WTC11 (cell line): ENCODE measurements at regions not wholly inside any gene's neighbourhood (a gene's known extent, or its start where the extent isn't known, plus 50 kb on each side); places are given as distances from the start of the nearest gene placed in this dataset.

Source experiments
- AR ChIP-seq: fragments of 250-450 bp; sonication (Bioruptor Pico); IDR thresholded peaks from 2 replicates; pipeline ENCODE4 v1.9.0; 2021; ENCODE audit warnings: mild to moderate bottlenecking
- CBFB ChIP-seq: sonication (generic); formaldehyde crosslinking; IDR thresholded peaks from 2 replicates; pipeline ENCODE4 v1.8.1; 2022; ENCODE audit warnings: mild to moderate bottlenecking, low read depth, missing genetic modification reagents
- CREM ChIP-seq: sonication (generic); formaldehyde crosslinking; IDR thresholded peaks from 2 replicates; pipeline ENCODE4 v1.8.1; 2022; ENCODE audit warnings: mild to moderate bottlenecking, missing genetic modification reagents, moderate library complexity
- EMX1 ChIP-seq: fragments of 250-450 bp; sonication (Bioruptor Pico); IDR thresholded peaks from 2 replicates; pipeline ENCODE4 v1.8.0; 2021; ENCODE audit warnings: mild to moderate bottlenecking
- ETV6 ChIP-seq: sonication (generic); formaldehyde crosslinking; IDR thresholded peaks from 2 replicates; pipeline ENCODE4 v1.8.1; 2022; ENCODE audit warnings: mild to moderate bottlenecking, missing genetic modification reagents
- FOXP1 ChIP-seq: sonication (generic); formaldehyde crosslinking; IDR thresholded peaks from 2 replicates; pipeline ENCODE4 v1.8.0; 2022; ENCODE audit warnings: missing genetic modification reagents, mild to moderate bottlenecking, moderate library complexity, borderline replicate concordance
- GRHL2 ChIP-seq: fragments of 250-450 bp; sonication (Bioruptor Pico); IDR thresholded peaks from 2 replicates; pipeline ENCODE4 v1.8.0; 2022; ENCODE audit warnings: mild to moderate bottlenecking, moderate library complexity; ENCODE audit not compliant: insufficient replicate concordance, severe bottlenecking
- HMGXB4 ChIP-seq: sonication (generic); formaldehyde crosslinking; IDR thresholded peaks from 2 replicates; pipeline ENCODE4 v1.8.1; 2023; ENCODE audit warnings: mild to moderate bottlenecking, moderate library complexity, missing genetic modification reagents
- IRF1 ChIP-seq: sonication (generic); formaldehyde crosslinking; IDR thresholded peaks from 2 replicates; pipeline ENCODE4 v1.8.0; 2023; ENCODE audit warnings: missing genetic modification reagents
- JUN ChIP-seq: sonication (generic); formaldehyde crosslinking; IDR thresholded peaks from 2 replicates; pipeline ENCODE4 v1.8.0; 2023; ENCODE audit warnings: mild to moderate bottlenecking, missing genetic modification reagents
- NFATC4 ChIP-seq: fragments of 250-450 bp; sonication (Bioruptor Pico); IDR thresholded peaks from 2 replicates; pipeline ENCODE4 v1.9.0; 2021; ENCODE audit warnings: mild to moderate bottlenecking
- NFYB ChIP-seq: sonication (generic); formaldehyde crosslinking; conservative IDR thresholded peaks from 2 replicates; pipeline ENCODE4 v1.8.0; 2022; ENCODE audit warnings: low read depth, missing genetic modification reagents
- NR3C1 ChIP-seq: sonication (generic); formaldehyde crosslinking; conservative IDR thresholded peaks from 2 replicates; pipeline ENCODE4 v1.8.1; 2023; ENCODE audit warnings: low read depth, mild to moderate bottlenecking, missing genetic modification reagents
- OVOL2 ChIP-seq: fragments of 250-450 bp; sonication (Bioruptor Pico); IDR thresholded peaks from 2 replicates; pipeline ENCODE4 v1.9.0; 2021; ENCODE audit warnings: mild to moderate bottlenecking, borderline replicate concordance
- SP1 ChIP-seq: sonication (generic); formaldehyde crosslinking; conservative IDR thresholded peaks from 2 replicates; pipeline ENCODE4 v1.8.1; 2022; ENCODE audit warnings: missing genetic modification reagents
- ZNF263 ChIP-seq: sonication (generic); formaldehyde crosslinking; IDR thresholded peaks from 2 replicates; pipeline ENCODE4 v1.8.1; 2022; ENCODE audit warnings: low read depth, mild to moderate bottlenecking, moderate library complexity, missing genetic modification reagents
- ZNF512 ChIP-seq: sonication (generic); formaldehyde crosslinking; IDR thresholded peaks from 2 replicates; pipeline ENCODE4 v1.8.1; 2022; ENCODE audit warnings: missing genetic modification reagents, borderline replicate concordance
- ZNF671 ChIP-seq: fragments of 250-450 bp; sonication (Bioruptor Pico); IDR thresholded peaks from 2 replicates; pipeline ENCODE4 v1.8.0; 2021; ENCODE audit warnings: mild to moderate bottlenecking
- ZSCAN18 ChIP-seq: fragments of 250-450 bp; sonication (Bioruptor Pico); IDR thresholded peaks from 2 replicates; pipeline ENCODE4 v2.1.2; 2022; ENCODE audit warnings: mild to moderate bottlenecking, moderate library complexity
- TF ChIP-seq, protein P1 (sequence below): fragments of 250-450 bp; sonication (Bioruptor Pico); IDR thresholded peaks from 2 replicates; pipeline ENCODE4 v1.9.0; 2021; ENCODE audit warnings: mild to moderate bottlenecking, borderline replicate concordance
- TF ChIP-seq, protein P2 (sequence below): fragments of 250-450 bp; sonication (Bioruptor Pico); conservative IDR thresholded peaks from 2 replicates; pipeline ENCODE4 v1.9.0; 2021; ENCODE audit warnings: mild to moderate bottlenecking
- TF ChIP-seq, protein P3 (sequence below): sonication (generic); formaldehyde crosslinking; IDR thresholded peaks from 2 replicates; pipeline ENCODE4 v1.8.1; 2023; ENCODE audit warnings: mild to moderate bottlenecking, missing genetic modification reagents, moderate library complexity

GRCh38 chr1:181142096-181142958, 53.8 kb downstream of the IER5 start (continued):
- TF ChIP-seq, protein P1, sequence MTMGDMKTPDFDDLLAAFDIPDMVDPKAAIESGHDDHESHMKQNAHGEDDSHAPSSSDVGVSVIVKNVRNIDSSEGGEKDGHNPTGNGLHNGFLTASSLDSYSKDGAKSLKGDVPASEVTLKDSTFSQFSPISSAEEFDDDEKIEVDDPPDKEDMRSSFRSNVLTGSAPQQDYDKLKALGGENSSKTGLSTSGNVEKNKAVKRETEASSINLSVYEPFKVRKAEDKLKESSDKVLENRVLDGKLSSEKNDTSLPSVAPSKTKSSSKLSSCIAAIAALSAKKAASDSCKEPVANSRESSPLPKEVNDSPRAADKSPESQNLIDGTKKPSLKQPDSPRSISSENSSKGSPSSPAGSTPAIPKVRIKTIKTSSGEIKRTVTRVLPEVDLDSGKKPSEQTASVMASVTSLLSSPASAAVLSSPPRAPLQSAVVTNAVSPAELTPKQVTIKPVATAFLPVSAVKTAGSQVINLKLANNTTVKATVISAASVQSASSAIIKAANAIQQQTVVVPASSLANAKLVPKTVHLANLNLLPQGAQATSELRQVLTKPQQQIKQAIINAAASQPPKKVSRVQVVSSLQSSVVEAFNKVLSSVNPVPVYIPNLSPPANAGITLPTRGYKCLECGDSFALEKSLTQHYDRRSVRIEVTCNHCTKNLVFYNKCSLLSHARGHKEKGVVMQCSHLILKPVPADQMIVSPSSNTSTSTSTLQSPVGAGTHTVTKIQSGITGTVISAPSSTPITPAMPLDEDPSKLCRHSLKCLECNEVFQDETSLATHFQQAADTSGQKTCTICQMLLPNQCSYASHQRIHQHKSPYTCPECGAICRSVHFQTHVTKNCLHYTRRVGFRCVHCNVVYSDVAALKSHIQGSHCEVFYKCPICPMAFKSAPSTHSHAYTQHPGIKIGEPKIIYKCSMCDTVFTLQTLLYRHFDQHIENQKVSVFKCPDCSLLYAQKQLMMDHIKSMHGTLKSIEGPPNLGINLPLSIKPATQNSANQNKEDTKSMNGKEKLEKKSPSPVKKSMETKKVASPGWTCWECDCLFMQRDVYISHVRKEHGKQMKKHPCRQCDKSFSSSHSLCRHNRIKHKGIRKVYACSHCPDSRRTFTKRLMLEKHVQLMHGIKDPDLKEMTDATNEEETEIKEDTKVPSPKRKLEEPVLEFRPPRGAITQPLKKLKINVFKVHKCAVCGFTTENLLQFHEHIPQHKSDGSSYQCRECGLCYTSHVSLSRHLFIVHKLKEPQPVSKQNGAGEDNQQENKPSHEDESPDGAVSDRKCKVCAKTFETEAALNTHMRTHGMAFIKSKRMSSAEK (CRISPR knock-in tag), result no peak
- TF ChIP-seq IRF1 (CRISPR knock-in tag) (no peak), SP1 (CRISPR knock-in tag) (0 out of 2 replicates have a peak, but pooled peaks have one; percentile 40), ZNF671 (CRISPR knock-in tag) (no peak), CREM (CRISPR knock-in tag) (no peak), ETV6 (CRISPR knock-in tag) (peak; percentile 47; the same call in 1 of the 2 replicates), FOXP1 (CRISPR knock-in tag) (no peak), HMGXB4 (CRISPR knock-in tag) (peak; percentile 74), NFATC4 (CRISPR knock-in tag) (no peak), EMX1 (CRISPR knock-in tag) (no peak), ZSCAN18 (CRISPR knock-in tag) (no peak), NFYB (CRISPR knock-in tag) (no peak), ZNF512 (CRISPR knock-in tag) (no peak), NR3C1 (CRISPR knock-in tag) (no peak), ZNF263 (CRISPR knock-in tag) (no peak), GRHL2 (CRISPR knock-in tag) (no peak), CBFB (CRISPR knock-in tag) (no peak), AR (no peak), OVOL2 (CRISPR knock-in tag) (no peak), JUN (no peak)
- TF ChIP-seq, protein P2, sequence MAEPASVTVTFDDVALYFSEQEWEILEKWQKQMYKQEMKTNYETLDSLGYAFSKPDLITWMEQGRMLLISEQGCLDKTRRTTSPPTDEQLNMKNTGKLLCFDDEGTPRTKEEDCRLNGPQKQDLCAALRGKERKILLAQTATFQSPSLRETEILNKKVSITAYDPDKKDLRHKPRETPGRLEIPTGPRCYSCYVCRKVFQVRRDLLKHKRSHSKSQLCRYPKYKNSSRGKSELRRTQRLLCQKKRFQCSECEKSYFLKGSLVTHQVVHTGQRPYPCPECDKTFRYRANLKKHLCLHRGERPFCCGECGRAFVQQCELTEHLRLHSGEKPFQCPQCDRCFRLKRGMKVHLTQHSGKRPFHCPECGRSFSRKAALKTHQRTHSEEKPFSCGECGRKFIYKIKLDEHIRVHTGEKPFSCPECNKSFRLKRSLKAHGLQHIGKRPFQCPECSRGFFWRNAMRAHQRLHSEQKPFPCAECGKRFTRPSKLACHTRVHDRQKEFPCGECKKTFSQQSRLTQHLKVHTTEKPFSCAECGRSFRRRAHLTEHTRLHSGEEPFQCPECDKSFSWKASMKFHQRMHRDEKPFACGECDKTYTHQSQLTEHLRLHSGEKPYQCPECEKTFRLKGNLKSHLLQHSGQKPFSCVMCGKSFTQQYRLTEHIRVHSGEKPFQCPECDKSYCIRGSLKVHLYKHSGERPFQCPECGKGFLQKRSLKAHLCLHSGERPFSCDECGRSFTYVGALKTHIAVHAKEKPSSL, result no peak
- TF ChIP-seq, protein P3, sequence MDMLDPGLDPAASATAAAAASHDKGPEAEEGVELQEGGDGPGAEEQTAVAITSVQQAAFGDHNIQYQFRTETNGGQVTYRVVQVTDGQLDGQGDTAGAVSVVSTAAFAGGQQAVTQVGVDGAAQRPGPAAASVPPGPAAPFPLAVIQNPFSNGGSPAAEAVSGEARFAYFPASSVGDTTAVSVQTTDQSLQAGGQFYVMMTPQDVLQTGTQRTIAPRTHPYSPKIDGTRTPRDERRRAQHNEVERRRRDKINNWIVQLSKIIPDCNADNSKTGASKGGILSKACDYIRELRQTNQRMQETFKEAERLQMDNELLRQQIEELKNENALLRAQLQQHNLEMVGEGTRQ (CRISPR knock-in tag), result no peak
